ENCODE measurements at regions not wholly inside any gene's neighbourhood (a gene's known extent, or its start where the extent isn't known, plus 50 kb on each side); places are given as distances from the start of the nearest gene placed in this dataset.

DNA sequence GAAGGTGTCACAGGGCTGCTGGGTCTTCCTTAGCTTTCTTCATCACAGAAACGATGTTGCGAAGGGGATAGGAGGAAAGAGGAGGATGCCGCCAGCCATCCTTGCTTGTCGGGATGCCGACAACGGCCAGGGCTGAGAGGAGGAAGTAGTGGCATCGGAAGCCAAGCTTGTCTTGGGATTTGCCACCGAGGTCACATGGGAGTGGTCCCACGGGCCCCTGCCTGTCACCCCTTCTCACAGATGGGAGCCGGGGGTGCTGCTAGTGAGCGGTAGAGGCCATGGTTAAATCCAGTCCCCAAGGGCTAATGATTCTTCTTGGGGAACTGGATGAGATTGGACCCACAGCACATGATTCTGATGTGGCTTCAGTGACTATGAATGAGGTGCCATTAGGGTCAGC is 1375.8 kb downstream of the BRD1 start:
- no peak for DNase-seq

DNA sequence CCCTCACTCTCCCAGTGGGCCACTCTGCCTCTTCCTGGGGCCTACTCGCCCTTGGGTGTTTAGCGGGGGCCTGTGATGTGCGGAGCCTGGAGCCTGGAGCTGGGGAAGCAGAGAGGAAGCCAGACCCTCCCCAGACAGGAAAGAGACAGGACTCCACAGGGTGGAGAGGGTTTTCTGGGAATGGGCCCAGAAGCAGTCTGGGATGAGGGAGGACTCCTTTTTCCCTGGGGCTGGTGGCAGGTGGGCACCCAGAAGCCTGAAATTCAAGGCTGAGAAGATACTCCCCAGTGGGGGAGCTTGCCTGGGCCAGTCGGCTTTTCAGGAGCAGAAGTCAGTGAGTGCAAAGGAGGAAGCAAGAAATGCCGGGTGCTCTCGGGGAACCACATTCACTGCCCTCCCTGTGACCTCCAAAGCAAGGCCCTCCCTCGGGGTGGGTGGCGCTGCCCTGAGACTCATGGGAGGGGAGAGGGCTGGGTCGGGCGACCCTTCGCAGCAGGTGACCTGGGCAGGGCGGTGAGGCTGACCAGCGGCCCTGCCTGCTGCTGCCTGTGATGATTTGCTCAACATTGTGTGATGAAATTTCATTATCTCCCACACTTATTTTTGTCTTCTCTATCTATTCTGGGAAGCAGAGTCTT is 1377.4 kb downstream of the BRD1 start:
- DNase-seq = no peak

DNA sequence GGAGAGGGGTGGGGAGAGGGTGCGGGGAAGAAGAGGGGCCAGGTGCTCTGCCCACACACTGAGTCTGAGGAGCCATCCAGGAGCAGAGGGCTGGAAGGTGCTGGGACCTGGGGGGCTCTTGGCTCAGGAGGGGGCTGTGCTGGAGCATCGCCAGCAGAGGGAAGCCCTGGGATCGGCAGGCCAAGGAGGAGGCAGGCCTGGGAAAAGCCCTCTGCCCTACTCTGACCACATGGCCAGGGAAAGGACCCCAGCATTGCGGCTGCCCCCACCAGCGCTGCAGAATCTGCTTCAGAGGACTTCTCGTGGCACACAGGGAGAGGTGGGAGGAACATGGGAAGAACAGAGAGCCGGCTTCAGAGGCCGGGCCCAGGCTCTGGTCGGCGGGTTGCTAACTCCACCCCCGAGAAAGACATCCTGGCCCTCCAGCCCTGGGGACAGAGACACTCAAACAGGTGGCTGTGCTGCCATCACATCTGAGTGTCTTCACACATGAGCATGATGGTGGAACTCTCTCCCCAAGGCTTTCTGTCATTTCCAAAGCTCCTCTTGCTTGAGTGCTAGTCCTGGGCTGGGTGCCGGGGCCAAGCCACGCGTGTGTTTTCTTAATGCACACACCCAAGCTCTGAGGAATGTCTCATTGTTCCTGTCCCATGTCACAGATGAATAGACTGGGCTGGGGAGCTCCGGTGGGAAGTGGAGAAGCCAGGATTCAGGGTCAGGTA is 1378.0 kb downstream of the BRD1 start:
- no peak for DNase-seq

DNA sequence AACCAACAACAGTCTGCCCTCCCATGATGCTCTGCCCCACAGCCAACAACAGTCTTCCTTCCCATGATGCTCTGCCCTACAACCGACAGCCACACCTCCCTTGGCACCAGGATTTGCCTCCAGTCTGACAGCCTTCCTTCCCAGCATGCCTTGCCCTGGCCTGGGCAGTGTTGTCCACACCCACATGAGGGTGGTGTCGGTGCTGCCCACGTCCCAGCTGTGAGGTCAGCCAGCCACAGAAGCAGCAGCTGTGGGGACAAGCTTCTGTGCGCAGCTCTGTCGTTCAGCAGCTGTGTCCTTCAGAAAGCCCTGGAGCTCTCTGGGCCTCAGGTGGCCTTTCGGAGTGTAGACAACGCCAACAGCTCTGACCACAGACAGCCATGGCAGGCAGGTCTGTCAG is 1378.9 kb downstream of the BRD1 start:
- no peak for DNase-seq

DNA sequence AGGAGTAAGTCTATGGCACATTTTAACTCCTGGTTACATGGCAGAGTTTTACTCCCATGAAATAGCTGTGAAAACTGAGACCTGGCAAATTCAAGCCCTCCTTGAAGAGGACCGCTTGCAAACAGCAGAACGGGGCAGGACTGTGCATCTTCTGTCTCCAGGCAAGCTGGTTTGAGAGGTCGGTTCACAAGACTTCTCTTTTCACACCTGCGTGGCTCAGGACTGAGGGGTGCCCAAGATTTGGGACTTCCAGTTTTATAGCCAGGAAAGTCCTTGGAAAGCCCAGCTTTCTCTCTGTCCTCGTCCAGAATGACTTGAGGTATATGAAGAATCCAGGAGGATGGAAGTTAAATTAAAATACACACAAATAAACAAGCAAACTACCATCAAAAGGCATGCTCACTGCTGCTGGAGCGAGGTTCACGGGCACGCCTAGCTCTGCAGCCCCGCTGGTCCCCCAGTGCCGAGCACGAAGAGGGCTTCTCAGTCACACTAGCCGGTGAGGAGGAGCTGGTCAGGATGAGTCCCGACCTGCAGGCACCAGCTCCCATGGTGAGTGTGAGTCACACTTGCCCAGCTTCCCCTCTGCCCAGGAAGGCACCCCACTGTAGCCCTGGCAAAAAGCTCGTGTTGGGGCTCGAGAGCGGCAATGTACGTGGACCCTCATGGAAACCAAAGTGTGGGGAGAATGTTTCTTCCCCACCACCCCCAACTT is 1382.4 kb downstream of the BRD1 start:
- DNase-seq = no peak

DNA sequence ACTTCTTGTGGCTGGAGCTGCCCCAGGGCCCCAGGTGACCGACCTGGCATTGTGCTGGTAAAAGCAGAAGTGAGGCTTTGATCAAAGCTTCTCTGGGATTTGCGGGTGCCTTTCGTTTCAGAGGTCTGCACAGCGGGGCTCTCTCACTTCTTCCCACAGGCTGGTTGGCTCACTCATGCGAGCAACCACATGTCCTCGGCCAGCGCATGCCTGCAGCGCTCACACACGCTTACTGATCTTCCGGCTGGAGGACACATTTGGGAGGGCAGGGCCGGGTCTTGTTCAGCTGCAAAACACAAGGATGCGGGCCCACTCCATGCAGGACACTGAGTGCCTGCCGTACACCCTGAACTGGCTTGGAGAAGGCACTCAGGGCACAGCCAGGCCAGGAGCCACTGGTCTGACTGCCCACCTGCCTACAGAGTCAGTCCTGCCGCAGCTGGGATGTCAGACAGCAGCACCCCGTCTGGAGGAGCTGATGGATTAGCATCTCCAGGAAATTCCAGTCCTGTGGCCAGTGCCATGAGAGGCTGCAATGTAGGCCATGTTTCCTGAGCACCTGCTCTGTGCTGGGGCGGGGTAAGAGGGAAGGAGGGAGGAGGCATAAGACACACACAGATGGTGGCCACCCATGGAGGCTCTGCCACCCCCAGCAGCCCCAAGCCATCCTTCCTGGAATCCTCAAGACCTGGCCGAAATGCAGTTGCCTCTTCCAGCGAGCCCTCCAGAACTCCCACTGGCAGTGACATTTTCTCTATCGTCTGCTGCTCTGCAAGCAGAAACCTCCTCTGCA is 1383.2 kb downstream of the BRD1 start:
- DNase-seq = peak in 1 of 2 donors; percentile 3

DNA sequence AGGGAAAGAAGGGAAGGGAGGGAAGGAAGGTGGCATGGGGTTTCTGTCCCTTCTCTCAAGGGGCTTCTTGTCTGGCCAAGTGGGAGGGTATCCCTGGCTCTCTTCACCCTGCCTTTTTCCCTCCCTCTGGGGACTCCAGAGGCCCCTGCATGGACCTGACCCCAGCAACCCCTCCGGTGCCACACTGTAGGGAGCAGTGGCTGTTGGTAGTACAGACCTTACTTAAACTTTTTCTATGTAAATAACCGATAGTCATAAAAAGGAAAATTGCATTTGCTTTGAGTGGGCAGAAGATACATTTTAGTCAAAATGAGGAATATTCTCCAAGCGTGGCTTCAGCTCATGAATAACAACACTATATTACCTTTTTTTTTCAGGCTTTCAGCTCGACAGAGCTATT is 1384.0 kb downstream of the BRD1 start:
- no peak for DNase-seq

DNA sequence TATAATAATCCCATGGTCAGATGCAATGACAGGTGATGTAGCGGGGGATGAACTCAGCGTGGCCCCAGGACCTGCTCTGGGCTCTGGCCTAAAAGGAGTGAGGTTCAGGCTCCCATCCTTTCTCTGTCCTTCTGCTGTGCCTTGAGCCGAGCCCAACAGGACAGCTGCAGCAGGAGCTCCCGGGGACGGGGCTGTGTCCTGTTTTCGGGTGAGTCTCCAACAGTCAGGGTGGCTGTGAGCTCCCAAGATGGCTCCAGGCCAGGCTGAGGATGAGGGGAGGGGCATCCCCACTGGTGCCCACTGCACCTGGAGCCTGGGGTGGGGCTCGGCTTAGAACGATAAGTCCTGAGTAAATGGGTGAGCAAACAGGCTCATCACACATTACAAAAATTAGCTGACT is 1385.0 kb downstream of the BRD1 start:
- no peak for DNase-seq

DNA sequence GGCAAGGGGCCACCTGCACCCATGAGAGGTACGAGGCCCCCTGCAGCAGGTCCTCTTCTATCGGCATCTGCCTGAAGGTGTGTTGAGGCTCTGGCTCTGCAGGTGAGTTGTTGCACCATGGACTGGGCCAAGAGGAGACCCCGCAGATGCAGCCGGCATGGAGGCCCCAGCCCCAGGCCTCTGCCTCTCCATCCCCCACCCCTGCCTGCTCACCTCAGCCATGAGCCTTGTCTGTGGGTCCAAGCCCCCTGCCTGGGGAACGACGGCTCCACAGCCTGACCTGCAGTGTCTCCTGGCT is 1386.2 kb downstream of the BRD1 start:
- no peak for DNase-seq

DNA sequence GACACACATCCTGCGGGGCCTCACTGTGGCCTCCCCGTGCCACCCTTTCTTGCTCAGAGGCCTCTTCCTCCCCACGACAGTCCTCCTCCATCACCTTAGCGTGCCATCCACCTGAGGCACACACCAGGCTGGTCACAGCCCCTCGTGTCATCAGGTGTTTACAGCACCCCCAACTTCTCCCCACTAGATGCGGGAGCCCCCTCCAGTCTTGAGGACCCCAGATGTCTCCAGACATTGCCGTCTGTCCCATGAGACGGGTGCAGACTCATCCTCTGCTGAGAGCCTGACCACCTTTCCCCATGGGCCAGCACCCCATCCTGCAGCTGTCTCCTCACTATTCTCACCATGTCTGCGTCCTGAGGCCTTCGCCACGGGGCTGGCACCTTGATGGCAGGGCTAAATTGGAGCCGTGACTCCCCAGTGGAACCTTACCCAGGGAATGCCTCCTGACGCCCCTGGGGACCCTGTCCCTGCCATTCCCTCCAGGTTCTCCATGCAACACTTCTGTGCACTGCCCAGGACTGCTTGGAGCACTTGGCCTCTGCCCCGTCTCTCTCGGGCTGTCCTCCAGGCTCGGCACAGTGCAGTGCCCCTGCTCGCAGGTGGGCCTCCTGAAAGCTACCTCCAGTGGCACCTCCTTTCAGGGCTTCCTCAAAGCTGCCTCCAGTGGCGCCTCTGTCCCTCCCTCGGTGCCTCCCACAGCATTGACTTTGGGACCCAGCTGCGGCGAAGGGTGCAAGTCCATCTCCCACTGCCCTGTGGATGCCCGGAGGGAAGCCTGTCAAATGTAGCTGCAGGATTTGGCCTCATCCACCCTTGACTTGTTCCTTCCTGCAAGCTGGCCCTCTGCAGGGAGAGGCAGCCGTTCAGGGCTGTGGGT is 1386.8 kb downstream of the BRD1 start:
- DNase-seq = no peak

DNA sequence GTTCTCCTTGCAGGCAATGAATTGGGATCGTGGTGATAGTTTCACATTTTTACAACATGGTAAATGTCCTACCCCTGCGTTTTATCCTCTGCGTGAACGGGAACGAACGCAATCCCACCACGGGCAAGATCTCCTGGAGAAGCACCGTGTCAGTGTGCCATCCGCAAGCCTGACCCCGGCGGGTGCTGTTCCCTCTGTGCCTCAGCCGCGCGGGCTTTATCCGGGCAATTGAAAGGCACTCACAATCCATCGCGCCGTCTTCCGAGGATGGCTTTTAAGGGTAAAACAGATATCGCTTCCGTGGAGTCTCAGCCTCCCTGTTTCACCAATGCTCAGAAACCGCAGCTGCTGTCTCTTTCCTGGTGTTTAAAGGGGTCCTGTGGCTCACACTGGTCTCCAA is 1387.5 kb downstream of the BRD1 start:
- no peak for DNase-seq

DNA sequence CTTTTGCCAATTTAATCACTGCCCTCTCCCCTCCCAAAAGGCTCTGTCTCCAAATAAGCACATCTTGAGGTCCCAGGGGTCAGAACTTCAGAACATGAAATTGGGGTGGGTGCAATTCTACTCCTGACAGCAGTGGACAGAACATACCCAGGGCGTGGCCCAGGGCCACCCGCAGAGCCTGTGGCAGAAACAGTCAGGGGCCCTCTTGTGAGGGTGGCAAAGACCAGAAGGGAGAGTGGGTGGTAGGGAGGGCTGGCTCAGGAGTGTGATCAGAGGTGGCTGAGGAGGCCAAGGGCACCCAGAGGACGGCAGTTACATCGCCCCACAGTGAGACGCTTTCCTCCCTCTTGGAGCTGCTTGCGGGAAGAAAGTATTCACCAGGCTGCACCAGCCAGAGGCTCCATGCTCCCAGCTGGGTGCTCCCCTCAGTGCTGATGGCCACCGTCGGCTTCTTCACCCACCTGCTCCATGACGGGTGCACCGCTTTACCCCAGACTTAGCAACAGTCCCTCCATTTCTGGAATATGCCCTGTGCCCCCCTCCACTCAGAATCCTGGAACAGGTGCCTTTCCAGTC is 1388.0 kb downstream of the BRD1 start:
- DNase-seq = no peak

DNA sequence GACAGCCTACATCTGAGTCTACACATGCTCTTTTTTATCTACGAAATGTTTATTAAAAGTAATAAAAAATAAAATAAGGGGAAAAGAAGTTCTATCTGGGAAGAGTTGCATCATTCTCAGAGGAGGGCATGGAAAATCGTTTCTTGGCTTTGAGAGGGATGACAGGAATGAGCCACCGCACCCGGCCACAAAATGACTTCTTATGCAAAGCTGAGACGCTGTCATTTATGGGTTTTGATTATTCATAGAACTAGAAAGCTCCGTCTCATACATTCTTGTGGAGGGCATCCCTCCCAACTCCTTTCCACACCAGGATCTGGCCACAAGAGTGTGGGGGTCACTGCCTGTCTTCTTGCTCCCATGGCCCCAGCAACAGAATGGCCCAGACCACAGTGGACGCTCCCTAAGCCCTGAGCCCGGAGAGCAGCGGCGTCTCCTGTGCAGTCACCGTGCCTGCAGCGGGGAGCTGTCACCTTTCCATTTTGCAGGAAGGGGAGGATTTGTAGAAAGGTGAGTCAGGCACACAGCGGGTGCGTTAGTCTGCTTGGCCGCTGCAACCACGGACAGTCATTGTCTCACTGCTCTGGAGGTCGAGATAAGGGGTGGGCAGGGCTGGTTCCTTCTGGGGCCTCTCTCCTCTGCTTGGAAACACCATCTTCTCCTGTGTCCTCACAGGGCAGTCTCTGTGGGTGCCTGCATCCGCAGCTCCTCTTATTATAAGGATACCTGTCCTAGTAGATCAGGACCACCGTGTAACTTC is 1388.7 kb downstream of the BRD1 start:
- no peak for DNase-seq

DNA sequence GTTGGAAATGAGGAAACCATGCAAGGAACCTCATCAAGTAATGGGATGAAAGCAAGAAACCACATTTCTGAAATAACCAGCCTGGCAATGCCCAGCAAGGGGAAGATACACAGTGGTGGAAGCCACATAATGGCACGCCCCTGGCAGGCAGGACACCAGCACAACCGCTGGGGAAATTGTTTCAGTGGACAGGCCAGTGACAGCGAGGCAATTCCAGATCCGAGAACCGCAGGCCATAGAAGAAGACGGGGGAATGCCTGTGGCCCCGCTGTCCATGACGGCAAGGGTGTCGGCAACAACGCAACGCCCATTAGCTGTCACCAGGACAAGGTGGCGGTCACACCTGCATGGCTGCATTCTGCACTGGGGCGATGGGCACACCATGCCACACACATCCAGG is 1389.6 kb downstream of the BRD1 start:
- no peak for DNase-seq

DNA sequence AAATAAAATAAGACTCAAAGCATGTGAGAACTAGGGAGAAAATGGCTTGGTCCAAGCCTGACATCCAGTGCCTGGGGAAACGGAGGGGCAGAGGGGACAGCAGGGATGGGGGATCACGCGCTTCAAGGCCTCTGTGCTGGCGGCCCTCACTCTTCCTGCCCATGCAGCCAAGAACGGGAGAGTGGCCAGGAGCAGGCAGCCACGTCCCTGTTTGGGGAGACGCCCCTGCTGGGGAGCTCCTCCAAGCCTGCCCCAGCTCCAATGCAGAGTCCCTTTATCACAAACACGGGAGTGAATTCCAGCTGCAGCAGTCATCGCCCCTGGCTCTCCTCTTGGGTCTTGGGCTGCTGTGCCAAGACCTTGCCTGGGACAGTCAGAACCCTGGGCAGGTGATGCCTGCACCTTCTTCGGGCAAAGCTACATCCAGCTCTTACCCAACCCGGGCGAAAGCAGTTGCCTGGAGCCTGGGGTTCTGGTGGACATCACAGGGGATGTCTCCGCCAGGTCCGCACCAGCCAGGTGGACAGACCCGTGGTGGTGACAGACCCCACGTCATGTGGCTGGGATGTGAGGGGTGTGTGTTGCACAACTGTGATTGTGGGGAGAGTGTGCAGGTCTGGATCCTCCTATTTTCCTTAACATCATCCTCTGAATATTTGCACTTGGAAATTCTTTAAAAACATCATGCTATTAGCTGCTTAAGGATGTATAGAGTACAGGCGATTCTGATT is 1391.3 kb downstream of the BRD1 start:
- DNase-seq = no peak

DNA sequence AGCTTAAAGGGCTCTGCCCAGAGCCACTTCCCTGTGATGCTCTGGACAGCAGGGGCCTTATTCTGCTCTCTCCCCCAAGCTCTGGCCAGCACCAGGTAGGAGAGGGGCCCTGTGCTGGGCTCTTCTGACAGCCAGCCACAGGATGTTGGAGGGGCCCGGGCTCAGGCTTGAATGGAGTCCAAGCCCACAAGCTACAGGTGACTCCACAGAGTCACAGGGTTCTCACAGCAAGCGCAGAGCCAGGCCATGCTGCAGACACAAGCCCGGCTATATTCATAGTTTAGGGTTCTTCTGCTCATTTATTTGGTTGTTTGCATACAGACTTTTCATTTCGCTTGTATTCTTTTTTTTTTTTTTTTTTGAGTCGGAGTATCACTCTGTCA is 1392.8 kb downstream of the BRD1 start:
- no peak for DNase-seq

DNA sequence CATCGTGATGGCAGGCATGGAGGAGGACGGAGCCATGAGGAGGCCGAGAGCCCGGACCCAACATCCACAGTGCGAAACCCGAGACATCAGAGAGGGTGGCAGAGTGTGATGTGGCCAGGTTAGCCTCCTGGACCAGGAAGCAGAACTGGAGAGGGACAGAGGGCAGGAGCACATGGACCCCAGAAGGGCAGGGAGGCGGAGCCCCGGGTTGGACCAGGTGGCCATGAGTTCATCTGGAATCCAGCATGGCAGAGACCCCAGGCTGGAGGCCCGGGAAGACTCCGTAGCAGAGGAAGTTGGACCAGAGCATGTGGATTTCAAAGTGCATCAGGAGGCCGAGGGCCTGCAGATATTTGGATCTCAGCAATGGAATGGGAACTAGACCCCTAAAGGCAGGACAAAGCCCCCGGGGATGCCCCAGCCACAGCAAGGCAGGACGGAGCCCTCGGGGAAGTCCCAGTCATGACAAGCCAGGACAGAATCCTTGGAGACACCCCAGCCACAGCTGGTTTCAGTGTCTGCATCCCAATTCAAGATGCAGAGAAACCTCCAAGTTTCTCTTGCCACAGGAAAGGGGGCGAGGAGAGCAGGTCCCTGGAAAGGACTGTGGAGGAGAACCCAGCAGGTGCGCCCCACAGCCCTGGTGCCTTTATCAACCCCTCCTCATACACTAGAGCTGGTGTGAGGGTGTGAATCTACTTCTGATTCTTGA is 1393.4 kb downstream of the BRD1 start:
- DNase-seq = no peak

DNA sequence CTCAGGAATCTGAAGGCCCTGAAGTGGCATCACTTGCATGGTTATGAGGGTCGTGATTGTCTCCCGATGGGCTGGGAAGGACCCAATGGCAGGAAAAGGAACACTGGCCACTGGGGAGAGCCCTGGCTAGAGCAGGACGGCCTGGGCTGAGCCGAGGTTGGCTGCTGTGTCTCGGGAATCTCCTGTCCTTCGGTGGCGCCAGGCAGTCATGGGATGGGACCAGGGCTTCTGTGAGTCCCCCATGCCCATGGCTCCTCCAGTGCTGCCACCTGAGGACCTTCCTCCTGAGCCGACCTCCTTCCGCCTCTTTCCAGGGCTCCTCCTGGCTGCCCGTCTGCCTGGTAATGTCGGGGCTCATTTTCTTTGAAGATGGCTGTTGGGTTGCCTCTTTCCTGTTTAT is 1394.0 kb downstream of the BRD1 start:
- DNase-seq = no peak

DNA sequence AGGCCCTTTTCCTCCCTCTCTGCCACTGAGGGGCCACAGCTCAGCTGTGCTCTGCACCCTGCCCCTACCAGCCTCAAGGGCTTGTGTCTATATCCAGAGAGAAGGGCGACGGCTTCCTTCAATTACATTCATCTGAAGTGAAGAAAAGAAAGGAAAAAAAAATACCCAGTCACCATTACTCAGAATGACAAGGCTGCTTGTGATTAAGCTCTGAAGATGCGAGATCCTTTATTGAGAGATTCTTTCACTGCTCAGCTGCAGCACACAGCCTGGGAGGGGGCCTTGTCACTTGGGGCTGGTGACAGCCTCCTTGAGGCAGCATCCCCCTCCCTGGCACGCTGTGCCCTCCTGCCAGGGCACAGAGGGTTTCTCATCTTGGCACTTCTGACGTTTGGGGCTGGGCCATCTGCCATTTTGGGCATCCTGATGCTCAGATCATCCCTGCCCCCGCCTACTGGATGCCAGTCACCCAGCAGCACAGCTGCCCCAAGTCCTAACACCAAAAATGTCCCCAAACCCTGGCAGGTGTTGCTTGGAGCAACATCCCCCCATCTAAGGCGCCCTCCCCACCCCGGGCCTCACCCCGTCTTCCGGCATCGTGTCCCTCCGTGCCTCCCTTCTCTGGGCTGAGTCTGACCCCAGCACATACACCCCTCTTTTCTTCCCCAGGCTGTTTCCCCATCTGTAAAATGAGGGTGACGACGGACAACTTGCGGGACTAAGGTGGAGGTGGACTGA is 1394.7 kb downstream of the BRD1 start:
- no peak for DNase-seq

Measured in CD4-positive, alpha-beta T cell treated with Interleukin-1 beta for 1 hour (primary cell).